Breast epithelium (tissue), 4 donors: ENCODE measurements at regions not wholly inside any gene's neighbourhood (a gene's known extent, or its start where the extent isn't known, plus 50 kb on each side); places are given as distances from the start of the nearest gene placed in this dataset.

Source experiments
- DNase-seq, 2 donors: peaks; one replicate each; pipeline ENCODE4 v3.0.0-alpha.2; 2019; ENCODE audit warnings: low spot score in 2 of 2
- H3K27ac ChIP-seq, 2 donors: fragments of 200-600 bp; sonication (generic) in 1 of 2; one replicate each; pipeline ENCODE4 v1.5.1; 2016 to 2019; ENCODE audit warnings: mild to moderate bottlenecking in 1 of 2
- H3K27me3 ChIP-seq, 2 donors: fragments of 200-600 bp; sonication (generic) in 1 of 2; one replicate each; pipeline versions ENCODE4 v1.5.1 to v1.6.0; 2017 to 2019; ENCODE audit warnings: control low read depth in 1 of 2, mild to moderate bottlenecking in 1 of 2
- H3K36me3 ChIP-seq: fragments of 200-600 bp; one replicate; pipeline ENCODE4 v1.5.1; 2019
- H3K4me1 ChIP-seq, 2 donors: fragments of 200-600 bp; sonication (generic); one replicate each; pipeline ENCODE4 v1.5.1; 2016 to 2019; ENCODE audit warnings: control low read depth in 1 of 2
- H3K4me3 ChIP-seq, 3 donors: fragments of 200-600 bp; sonication (generic); 1 replicate in 2 of 3; 2 replicates in 1 of 3; pipeline ENCODE4 v1.5.1; 2016 to 2019; ENCODE audit warnings: mild to moderate bottlenecking in 3 of 3, moderate library complexity in 2 of 3
- H3K9me3 ChIP-seq, 2 donors: fragments of 200-600 bp; sonication (generic) in 1 of 2; one replicate each; pipeline ENCODE4 v1.5.1; 2016 to 2019; ENCODE audit warnings: control low read depth in 1 of 2
- CTCF ChIP-seq, 3 donors: fragments of 450-650 bp; IDR thresholded peaks; one replicate each; pipeline ENCODE4 v1.5.1; 2016 to 2017; ENCODE audit warnings: antibody characterized with exemption in 3 of 3, mild to moderate bottlenecking in 3 of 3, moderate library complexity in 3 of 3
- POLR2A ChIP-seq: fragments of 450-650 bp; IDR thresholded peaks from one replicate; pipeline ENCODE4 v1.6.1; 2016; ENCODE audit warnings: antibody characterized with exemption, mild to moderate bottlenecking, moderate library complexity
- POLR2AphosphoS5 ChIP-seq, 3 donors: sonication (generic); formaldehyde crosslinking; IDR thresholded peaks; one replicate each; pipeline ENCODE4 v1.6.1; 2017; ENCODE audit warnings: antibody characterized with exemption in 3 of 3
- intact Hi-C: fragments of 100-400 bp; cut with DNase I; formaldehyde crosslinking; loops from one replicate; pipeline ENCODE4 v1.15.1; 2023; ENCODE audit warnings: low total_unique reads

DNA sequence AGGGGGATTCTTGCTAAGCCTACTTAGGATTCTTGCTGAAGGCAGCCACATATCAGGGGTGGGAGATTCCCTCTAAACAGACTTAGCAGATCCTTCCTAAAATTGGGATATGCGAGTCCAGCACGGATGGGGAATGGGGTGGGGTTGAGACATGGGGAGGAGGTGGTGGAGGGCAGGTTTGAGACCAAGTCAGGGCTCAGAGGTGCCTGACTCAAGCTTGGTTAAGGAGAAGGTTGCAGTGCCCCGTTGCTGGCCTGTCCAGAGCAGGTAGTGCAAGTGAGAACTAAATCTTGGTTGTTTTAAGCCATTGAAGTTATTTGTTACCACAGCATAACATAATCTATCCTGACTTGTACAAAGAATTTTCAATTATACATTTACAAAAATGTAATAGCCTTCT, 359.7 kb downstream of the AACS start:
- no peak for TF ChIP-seq POLR2A
- no peak for TF ChIP-seq CTCF (IDR thresholded peaks at IDR 0.05)
- TF ChIP-seq POLR2AphosphoS5 (IDR thresholded peaks at IDR 0.05), result no peak
- intact Hi-C loops, result no loop called here

DNA sequence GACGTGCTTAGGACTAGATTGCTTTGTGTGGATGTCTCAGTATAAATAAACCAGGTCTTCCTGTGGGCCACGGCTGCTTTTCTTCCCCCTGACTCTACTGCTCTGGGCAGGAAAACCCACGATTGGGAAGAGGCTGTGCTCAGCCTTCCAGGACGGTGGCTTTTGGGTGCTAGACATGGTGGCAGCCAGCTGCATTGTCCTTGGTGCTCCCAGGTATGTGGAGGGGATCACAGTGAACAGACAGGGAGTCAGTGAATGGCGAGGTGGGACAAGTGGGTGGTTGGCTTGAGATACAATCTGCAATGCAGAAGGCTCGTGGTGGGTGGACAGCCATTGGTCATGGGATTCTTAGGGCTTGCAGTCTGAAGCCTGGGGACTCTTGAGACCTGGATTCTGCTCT, 366.3 kb downstream of the AACS start:
- H3K27me3 ChIP-seq, result no peaks in the 10 kb centered on the region
- intact Hi-C loops, result no loop called here
- TF ChIP-seq POLR2A, result no peak
- no peak for TF ChIP-seq POLR2AphosphoS5 (IDR thresholded peaks at IDR 0.05)
- TF ChIP-seq CTCF (IDR thresholded peaks at IDR 0.05), result no peak
- no peak overlapping the region for H3K27ac ChIP-seq
- H3K36me3 ChIP-seq, result no peaks in the 10 kb centered on the region
- H3K9me3 ChIP-seq, result no peaks in the 10 kb centered on the region
- no peaks in the 10 kb centered on the region for H3K4me1 ChIP-seq
- no peak for DNase-seq
- H3K4me3 ChIP-seq, result no peak overlapping the region

More for the DNA sequence above, 359.7 kb downstream of the AACS start:
- Histone ChIP-seq H3K9me3 (peaks cover 6 to 34% of the 10 kb centered on the region in 2 donors), H3K27me3 (no peaks in the 10 kb centered on the region), H3K4me3 (no peak overlapping the region), H3K27ac (no peak overlapping the region), H3K36me3 (no peaks in the 10 kb centered on the region), H3K4me1 (no peaks in the 10 kb centered on the region)
- DNase-seq, result no peak

DNA sequence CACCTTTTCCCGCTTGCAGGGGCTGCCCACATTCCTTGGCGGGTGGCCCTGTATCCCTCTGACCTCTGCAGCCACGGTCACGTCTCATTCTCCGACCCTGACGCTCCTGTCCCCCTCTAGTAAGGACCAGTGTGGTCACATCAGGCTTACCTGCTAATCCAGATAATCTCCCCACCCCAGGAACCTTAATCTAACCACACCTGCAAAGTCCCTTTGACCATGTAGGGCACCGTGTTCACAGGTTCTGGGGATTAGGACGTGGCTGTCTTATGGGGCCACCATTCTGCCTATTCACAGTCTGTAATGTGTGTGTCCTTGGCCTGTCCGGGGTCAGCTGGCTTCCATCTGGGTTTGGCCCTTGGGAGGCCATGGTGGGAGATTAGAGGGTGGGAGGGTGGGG, 368.9 kb downstream of the AACS start:
- Histone ChIP-seq H3K27ac (no peak overlapping the region), H3K4me1 (no peaks in the 10 kb centered on the region), H3K27me3 (no peaks in the 10 kb centered on the region), H3K4me3 (no peak overlapping the region), H3K9me3 (no peaks in the 10 kb centered on the region), H3K36me3 (no peaks in the 10 kb centered on the region)
- no peak for DNase-seq
- intact Hi-C loops, result no loop called here
- TF ChIP-seq POLR2AphosphoS5 (IDR thresholded peaks at IDR 0.05) (no peak), CTCF (IDR thresholded peaks at IDR 0.05) (no peak), POLR2A (no peak)

DNA sequence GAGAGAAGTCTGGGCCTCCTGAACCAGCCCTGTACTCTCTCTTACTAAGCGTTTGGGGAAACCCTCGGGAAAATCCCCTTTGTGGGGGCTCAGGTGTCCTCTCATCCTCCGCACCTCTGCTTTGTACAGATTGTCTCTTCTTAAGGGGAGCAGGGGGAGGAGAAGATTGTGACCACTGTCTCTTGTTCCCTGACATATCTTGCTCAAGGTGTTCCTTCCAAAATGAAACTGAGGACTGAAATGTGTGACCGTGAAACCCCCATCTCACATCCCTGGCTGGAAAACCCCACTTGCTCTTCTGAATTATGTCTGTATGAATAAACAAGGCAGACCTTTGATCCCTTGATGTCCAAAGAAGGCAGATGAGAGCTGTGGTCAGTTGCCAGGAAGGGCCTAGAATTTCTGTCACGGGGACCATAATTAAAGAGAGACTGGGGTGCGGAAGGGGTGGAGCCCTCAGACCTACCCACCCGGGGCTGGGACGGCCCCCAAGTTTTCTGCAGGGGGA, 369.8 kb downstream of the AACS start:
- H3K27ac ChIP-seq, result no peak overlapping the region
- TF ChIP-seq CTCF (IDR thresholded peaks at IDR 0.05), result no peak
- TF ChIP-seq POLR2A, result no peak
- TF ChIP-seq POLR2AphosphoS5 (IDR thresholded peaks at IDR 0.05), result no peak
- intact Hi-C loops, result no loop called here

GRCh38 chr12:125435871-125436270, 370.6 kb downstream of the AACS start:
- Histone ChIP-seq H3K9me3 (no peaks in the 10 kb centered on the region), H3K36me3 (no peaks in the 10 kb centered on the region), H3K4me3 (no peak overlapping the region), H3K4me1 (no peaks in the 10 kb centered on the region), H3K27me3 (no peaks in the 10 kb centered on the region), H3K27ac (no peak overlapping the region)
- TF ChIP-seq POLR2AphosphoS5 (IDR thresholded peaks at IDR 0.05) (no peak), CTCF (IDR thresholded peaks at IDR 0.05) (no peak), POLR2A (no peak)
- DNase-seq, result no peak
- intact Hi-C loops, result no loop called here

More for the DNA sequence above, 369.8 kb downstream of the AACS start:
- H3K36me3 ChIP-seq, result no peaks in the 10 kb centered on the region
- no peak for DNase-seq
- no peaks in the 10 kb centered on the region for H3K9me3 ChIP-seq
- H3K27me3 ChIP-seq, result no peaks in the 10 kb centered on the region
- H3K4me1 ChIP-seq, result no peaks in the 10 kb centered on the region
- H3K4me3 ChIP-seq, result no peak overlapping the region
